Stimulated activated CD4-positive, alpha-beta T cell treated with anti-CD3 and anti-CD28 coated beads, Interleukin-1b, Interleukin-23, amount 100 ng/mL, for 1 hour (primary cell): ENCODE measurements at regions not wholly inside any gene's neighbourhood (a gene's known extent, or its start where the extent isn't known, plus 50 kb on each side); places are given as distances from the start of the nearest gene placed in this dataset.

Source experiments
- DNase-seq, 2 donors: peaks; one replicate each; pipeline ENCODE4 v3.0.0-alpha.2; 2020; ENCODE audit warnings: low read depth in 2 of 2

GRCh38 chr5:2442496-2443354 is 308.8 kb downstream of the IRX2 start:
- DNase-seq, result no peak

GRCh38 chr5:2441495-2442180 is 309.8 kb downstream of the IRX2 start:
- DNase-seq, result no peak

- no peak for DNase-seq
Observed at GRCh38 chr5:2439608-2440007, 311.9 kb downstream of the IRX2 start.

GRCh38 chr5:2433086-2433485 is 318.4 kb downstream of the IRX2 start:
- DNase-seq, result no peak

- DNase-seq, result no peak
Observed at GRCh38 chr5:2432076-2432920, 319.2 kb downstream of the IRX2 start.

DNA sequence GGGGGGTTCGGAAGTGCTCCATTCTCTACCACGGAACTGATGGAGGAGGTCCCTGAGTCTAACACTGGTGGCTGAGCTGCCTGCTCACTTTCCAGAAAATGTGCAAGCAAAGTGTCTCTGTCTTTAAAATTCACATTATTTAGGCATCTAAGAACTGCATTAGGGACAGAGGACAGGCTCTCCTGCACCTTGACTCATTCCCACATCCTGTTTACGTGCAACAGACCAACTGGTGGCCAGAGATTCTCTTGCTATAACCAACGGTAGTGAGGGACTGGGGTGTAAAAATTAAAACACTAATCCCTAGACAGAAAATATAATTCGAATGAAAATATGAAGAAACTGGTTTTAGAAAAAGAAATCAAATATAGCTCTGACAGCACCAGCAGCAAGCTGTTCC is 320.9 kb downstream of the IRX2 start:
- DNase-seq, result no peak

DNA sequence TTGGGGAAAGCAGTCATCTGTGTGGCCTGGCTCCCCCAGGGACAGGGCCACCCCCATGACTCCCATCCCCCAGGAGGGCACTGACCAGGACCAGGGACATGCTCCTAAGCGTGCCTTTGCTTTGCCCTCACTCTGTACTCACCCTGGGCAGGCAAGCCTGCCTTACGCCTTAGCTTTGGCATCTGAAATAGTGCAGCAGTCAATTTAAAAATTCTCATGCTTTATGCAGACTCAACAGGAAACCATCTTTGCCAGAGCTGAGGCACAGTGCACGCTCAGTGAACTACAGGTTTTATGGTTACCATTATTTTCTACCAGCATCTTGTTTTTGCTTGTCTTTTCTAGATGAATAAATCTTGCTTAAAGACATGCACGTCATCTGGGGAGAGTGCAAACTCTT is 323.5 kb downstream of the IRX2 start:
- no peak for DNase-seq

DNA sequence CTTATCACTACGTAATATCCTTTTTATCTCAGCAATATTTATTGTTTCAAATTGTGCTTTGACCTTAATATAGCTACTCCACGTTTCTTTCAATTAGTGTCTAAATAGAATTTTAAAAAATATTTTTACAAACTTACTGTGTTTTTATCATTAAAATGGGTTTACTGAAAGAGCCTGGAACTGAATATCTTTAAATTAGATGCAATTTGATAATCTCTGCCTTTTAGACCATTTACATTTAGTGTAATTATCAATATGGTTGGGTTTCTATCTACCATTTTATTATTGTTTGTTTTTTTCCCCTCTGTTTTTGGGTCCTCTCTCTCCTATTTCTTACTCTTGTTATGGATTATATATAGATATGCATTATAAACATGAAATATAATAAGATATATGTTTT is 327.8 kb downstream of the IRX2 start:
- DNase-seq, result no peak

GRCh38 chr5:2417301-2417700 is 334.2 kb downstream of the IRX2 start:
- no peak for DNase-seq

- DNase-seq, result no peak
Observed at GRCh38 chr5:2415678-2416077, 335.8 kb downstream of the IRX2 start.

- no peak for DNase-seq
Observed at GRCh38 chr5:2410451-2410850, 341.0 kb downstream of the IRX2 start.

GRCh38 chr5:2403296-2403695 is 348.2 kb downstream of the IRX2 start:
- no peak for DNase-seq

GRCh38 chr5:2399804-2400203 is 351.7 kb downstream of the IRX2 start:
- DNase-seq, result no peak

- DNase-seq, result no peak
Observed at GRCh38 chr5:2399096-2399495, 352.4 kb downstream of the IRX2 start.

DNA sequence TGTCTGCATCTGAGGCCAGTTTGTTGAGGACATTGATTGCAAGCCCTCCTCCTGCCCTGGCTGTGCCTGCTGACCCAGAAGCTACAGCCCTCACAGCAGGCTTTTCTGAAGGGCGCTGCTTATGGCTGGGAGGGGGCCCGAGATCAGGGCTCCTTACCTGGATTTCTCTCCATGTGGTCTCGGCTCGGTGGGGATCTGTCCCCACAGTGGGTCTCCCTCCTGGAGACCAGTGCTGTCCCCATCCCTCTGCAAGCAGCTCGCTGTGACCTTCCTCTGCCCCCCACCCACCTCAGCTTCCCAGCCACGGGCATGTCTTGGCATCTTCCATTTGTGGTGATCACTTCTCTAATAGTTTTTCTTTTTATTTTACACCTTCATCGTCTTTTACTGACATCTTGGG is 357.9 kb downstream of the IRX2 start:
- DNase-seq, result no peak

DNA sequence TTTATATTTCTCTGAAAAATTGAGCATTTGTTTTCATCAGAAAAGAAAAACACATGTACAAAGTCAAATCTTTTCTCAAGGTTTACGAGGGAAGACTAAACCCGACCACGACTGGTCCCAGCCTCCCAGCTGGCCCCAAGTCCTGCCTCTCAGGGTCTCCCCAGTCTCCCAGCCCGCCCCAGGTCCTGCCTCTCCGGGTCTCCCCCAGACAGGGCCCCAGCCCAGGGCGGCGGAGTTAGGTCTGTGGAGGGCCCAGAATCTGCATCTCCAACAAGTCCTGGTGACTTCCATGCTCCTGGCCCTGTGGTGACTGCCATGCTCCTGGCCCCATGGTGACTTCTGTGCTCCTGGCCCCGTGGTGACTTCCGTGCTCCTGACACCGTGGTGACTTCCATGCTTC is 359.9 kb downstream of the IRX2 start:
- no peak for DNase-seq

GRCh38 chr5:2391021-2391420 is 360.5 kb downstream of the IRX2 start:
- no peak for DNase-seq

DNA sequence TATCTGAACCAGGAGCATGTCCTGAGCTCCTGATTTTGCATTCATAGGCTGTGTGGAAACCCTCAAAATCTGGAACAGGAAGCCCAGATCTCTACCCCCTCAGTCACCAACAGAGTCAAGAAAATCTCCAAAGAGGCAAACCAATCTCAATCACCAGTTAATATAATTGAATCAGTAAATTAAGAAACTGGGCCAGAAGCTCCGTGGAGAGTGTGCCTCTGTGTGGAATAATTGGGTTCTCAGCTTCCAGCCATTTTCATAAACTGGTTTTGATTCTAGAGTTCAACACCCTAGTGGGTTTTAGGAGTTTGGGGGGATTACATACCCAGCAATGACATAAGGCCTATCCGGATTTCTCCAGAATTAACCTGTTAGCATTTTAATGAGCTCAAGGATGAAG is 362.9 kb downstream of the IRX2 start:
- DNase-seq, result no peak

- DNase-seq, result no peak
Observed at GRCh38 chr5:2387634-2388325, 363.7 kb downstream of the IRX2 start.

GRCh38 chr5:2387250-2387633 is 364.2 kb downstream of the IRX2 start:
- no peak for DNase-seq

DNA sequence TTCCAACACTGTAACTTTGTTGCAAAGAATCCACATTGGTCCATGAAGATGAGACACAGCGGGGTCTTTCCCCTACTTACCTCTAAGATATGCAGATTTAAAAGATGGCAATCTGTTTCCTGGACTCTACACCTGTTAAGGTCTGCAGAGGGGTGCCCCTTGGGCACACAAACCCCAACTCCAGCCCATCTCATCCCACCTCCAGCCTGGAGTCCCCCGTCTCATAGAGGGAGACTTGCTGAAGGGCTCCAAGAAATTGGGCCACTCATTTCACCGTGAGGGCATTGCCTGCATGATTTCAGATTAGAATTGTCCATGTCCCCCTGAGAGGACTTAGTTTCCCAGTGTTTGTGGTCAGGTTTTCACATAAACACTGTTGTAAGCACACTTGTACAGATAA is 365.7 kb downstream of the IRX2 start:
- DNase-seq, result no peak

- DNase-seq, result no peak
Observed at GRCh38 chr5:2383698-2384065, 367.8 kb downstream of the IRX2 start.
